ENCODE measurements at regions not wholly inside any gene's neighbourhood (a gene's known extent, or its start where the extent isn't known, plus 50 kb on each side); places are given as distances from the start of the nearest gene placed in this dataset.

DNA sequence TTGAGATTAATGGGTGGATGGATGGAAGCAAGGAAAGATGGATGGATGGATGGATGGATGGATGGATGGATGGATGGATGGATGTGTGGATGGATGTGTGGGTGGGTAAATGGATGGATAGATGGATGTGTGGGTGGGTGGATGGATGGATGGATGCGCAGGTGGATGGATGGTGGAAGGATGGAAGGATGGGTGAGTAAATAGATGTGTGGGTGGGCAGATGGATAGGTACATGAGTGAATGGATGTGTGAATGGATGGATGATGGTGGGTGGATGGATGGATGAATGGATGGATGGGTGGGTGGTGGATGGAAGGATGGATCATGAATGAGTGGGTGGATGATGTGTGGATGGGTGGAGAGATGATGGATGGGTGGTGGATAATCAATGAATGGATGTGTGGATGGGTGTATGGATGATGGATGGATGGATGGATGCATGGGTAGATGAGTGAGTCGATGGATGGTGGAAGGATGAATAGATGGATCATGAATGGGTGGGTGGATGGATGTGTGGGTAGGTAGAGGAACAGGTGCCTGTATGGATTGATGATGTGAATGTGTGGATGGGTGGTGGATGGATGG, 375.2 kb downstream of the BRD1 start:
- TF ChIP-seq POU2F2 (IDR thresholded peaks at IDR 0.05; ENCODE audit: low read depth, low read length) (no peak), TAF1 (IDR thresholded peaks at IDR 0.05; ENCODE audit: low read depth, low read length) (no peak), SPI1 (IDR thresholded peaks at IDR 0.05; ENCODE audit: low read depth, low read length) (no peak), POLR2AphosphoS5 (IDR thresholded peaks at IDR 0.05; ENCODE audit: low read depth, low read length) (no peak), POLR2A (IDR thresholded peaks at IDR 0.05; ENCODE audit: low read depth, low read length) (no peak), PAX5 (IDR thresholded peaks at IDR 0.05; ENCODE audit: insufficient read depth, low read length, severe bottlenecking) (no peak)
- DNase-seq (ENCODE audit: insufficient read length, low spot score) (no peak), FAIRE-seq (no peak)

DNA sequence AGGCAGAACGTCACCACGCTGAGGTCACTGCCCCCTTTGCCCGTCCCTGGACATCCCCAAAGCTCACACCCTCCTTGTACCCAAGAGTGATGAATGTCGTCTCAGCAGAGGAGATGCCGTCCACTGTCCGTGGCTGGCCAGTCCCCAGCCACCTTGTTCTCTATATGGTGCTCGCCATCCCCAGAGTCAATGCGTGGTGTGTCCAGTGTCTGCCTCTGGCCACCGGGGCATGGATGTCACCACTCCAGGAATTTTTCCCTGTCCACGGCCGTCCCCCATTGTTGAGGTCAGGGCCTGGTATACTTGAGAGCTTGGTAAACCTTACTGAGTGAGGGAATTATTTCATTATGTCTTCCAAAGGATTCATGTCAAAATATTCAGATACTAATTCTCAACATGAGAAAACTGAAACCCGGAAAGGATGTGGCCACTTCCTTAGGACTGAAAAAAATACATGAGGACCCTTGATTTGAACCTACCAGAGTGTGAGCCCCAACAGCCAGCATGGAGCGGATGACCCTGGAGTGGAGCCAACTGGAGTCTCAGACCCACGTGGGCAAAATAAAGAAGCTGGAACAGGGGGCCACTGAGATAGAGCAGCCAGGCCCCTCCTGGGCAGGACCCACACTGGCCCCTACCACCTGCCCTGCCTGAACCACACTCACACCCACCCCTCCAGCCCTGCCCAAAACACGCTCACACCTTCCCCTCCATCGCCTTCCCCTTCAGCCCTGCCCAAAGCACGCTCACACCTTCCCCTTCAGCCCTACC, 376.4 kb downstream of the BRD1 start:
- FAIRE-seq = no peak
- TF ChIP-seq POLR2A (IDR thresholded peaks at IDR 0.05; ENCODE audit: low read depth, low read length) (no peak), TAF1 (IDR thresholded peaks at IDR 0.05; ENCODE audit: low read depth, low read length) (no peak), SPI1 (IDR thresholded peaks at IDR 0.05; ENCODE audit: low read depth, low read length) (no peak), POLR2AphosphoS5 (IDR thresholded peaks at IDR 0.05; ENCODE audit: low read depth, low read length) (no peak), POU2F2 (IDR thresholded peaks at IDR 0.05; ENCODE audit: low read depth, low read length) (no peak), PAX5 (IDR thresholded peaks at IDR 0.05; ENCODE audit: insufficient read depth, low read length, severe bottlenecking) (no peak)
- no peak for DNase-seq (ENCODE audit: insufficient read length, low spot score)

DNA sequence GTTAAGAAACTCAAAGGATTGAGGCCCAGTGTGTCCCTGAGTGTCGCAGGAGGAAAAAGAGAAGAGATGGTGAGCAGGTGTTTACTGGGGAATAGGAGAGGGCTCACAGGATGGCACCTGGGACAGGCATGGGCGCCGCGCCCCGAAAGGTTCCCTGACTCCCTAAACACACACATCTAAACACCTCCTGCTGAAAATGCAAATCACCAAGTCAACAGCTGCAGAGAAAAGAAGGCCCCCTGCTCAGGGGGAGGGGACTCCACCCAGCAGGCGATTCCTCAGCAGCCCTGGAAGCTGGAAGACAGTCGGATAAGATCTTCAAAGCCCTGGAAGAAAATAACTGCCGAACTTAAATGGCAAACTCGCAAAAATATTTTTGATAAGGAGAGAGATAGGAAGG, 377.2 kb downstream of the BRD1 start:
- DNase-seq (ENCODE audit: insufficient read length, low spot score) (no peak), FAIRE-seq (no peak)
- no peak for TF ChIP-seq POLR2AphosphoS5 (IDR thresholded peaks at IDR 0.05; ENCODE audit: low read depth, low read length)
- no peak for TF ChIP-seq SPI1 (IDR thresholded peaks at IDR 0.05; ENCODE audit: low read depth, low read length)
- no peak for TF ChIP-seq PAX5 (IDR thresholded peaks at IDR 0.05; ENCODE audit: insufficient read depth, low read length, severe bottlenecking)
- TF ChIP-seq POLR2A (IDR thresholded peaks at IDR 0.05; ENCODE audit: low read depth, low read length) = no peak
- no peak for TF ChIP-seq POU2F2 (IDR thresholded peaks at IDR 0.05; ENCODE audit: low read depth, low read length)
- no peak for TF ChIP-seq TAF1 (IDR thresholded peaks at IDR 0.05; ENCODE audit: low read depth, low read length)

DNA sequence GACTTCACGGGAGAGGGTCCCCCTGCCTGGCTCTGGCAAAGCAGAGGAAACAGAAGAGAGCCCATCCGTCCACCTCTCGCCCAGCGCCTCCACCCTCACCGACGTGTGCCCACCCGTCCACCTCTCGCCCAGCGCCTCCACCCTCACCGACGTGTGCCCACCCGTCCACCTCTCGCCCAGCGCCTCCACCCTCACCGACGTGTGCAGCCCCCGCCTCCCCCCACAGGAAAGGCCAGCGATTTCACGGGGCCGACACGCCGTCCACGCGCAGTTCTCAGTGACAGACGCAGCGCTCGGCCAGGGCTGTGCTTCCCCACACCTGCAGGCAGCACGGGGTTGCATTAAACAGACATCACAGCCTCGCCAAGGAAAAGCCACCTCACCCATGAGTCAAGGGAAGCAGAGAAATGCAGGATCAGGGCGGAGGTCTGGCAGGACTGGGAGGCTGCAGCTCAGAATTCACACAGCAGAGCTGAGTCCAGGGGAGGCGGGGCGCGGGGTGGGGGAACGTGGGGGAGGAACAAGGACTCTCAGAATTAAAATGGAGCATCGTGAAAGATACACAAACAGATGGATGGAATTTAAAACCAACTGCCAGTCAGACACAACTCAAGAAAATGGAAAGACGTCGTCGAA, 377.7 kb downstream of the BRD1 start:
- FAIRE-seq = no peak
- TF ChIP-seq POU2F2 (IDR thresholded peaks at IDR 0.05; ENCODE audit: low read depth, low read length) (no peak), POLR2AphosphoS5 (IDR thresholded peaks at IDR 0.05; ENCODE audit: low read depth, low read length) (no peak), SPI1 (IDR thresholded peaks at IDR 0.05; ENCODE audit: low read depth, low read length) (no peak), POLR2A (IDR thresholded peaks at IDR 0.05; ENCODE audit: low read depth, low read length) (no peak), TAF1 (IDR thresholded peaks at IDR 0.05; ENCODE audit: low read depth, low read length) (no peak)

DNA sequence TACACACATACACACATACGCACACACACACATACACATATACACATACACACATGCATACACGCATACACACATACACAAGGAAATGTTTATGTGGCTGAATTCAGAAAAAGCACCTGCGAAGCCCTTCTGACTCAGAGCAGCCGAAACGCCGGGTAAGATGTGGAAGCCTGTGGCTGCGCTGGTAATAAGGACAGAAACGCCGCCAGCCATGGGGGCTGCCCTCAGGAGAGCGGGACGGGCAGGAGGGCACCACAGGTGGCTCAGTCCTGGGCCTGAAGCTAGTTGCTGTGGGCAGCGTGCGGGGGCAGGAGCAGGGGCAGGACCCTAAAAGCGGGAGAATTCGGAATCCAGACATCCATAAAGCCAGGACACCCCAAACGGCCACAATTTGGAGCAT, 378.3 kb downstream of the BRD1 start:
- FAIRE-seq = no peak
- TF ChIP-seq POU2F2 (IDR thresholded peaks at IDR 0.05; ENCODE audit: low read depth, low read length) (no peak), POLR2AphosphoS5 (IDR thresholded peaks at IDR 0.05; ENCODE audit: low read depth, low read length) (no peak), PAX5 (IDR thresholded peaks at IDR 0.05; ENCODE audit: insufficient read depth, low read length, severe bottlenecking) (no peak), SPI1 (IDR thresholded peaks at IDR 0.05; ENCODE audit: low read depth, low read length) (no peak), TAF1 (IDR thresholded peaks at IDR 0.05; ENCODE audit: low read depth, low read length) (no peak), POLR2A (IDR thresholded peaks at IDR 0.05; ENCODE audit: low read depth, low read length) (no peak)
- DNase-seq (ENCODE audit: insufficient read length, low spot score) = no peak

More for the DNA sequence above, 377.7 kb downstream of the BRD1 start:
- no peak for DNase-seq (ENCODE audit: insufficient read length, low spot score)

DNA sequence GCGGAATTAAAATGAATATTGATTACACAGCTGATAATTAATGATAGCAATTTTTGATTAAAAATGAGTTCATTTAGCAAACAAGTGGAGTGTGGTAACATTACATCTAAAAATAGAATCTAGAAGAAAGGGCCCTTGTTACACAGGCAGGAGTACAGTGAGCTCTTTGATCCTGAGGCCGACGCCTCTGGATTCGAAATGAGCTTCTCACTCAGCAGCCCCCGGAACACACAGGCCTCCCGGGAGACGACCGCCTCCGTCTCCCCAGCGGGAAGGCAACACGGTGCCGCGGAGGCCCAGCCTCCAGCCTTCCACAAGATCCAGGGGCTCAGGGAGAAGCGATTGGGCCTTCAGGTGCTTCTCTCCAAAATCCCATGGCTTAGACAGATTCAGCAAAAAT, 379.1 kb downstream of the BRD1 start:
- DNase-seq (ENCODE audit: insufficient read length, low spot score) (no peak), FAIRE-seq (no peak)
- TF ChIP-seq POLR2A (IDR thresholded peaks at IDR 0.05; ENCODE audit: low read depth, low read length) = no peak

DNA sequence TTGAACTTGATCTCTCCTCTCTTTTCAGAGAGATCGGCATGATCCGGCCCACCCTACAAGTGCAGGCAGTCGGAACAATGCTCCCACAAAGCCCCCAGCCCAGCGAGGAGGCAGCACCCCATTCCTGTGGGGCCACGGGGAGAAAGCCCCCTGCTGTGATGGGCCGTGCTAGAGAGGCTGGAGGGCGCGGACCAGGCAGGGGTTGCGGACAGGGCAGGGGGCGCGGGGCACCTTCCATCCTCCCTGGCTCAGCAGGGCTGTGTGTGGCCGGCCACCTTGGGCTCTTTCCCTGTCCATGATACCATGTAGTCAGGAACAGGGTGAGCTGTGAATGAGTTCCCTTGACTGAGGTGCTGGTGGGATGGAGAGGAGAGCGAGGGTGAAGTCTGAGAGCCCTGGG, 379.8 kb downstream of the BRD1 start:
- TF ChIP-seq TAF1 (IDR thresholded peaks at IDR 0.05; ENCODE audit: low read depth, low read length) (no peak), POU2F2 (IDR thresholded peaks at IDR 0.05; ENCODE audit: low read depth, low read length) (no peak), SPI1 (IDR thresholded peaks at IDR 0.05; ENCODE audit: low read depth, low read length) (no peak), POLR2A (IDR thresholded peaks at IDR 0.05; ENCODE audit: low read depth, low read length) (no peak)
- DNase-seq (ENCODE audit: insufficient read length, low spot score) (no peak), FAIRE-seq (no peak)

DNA sequence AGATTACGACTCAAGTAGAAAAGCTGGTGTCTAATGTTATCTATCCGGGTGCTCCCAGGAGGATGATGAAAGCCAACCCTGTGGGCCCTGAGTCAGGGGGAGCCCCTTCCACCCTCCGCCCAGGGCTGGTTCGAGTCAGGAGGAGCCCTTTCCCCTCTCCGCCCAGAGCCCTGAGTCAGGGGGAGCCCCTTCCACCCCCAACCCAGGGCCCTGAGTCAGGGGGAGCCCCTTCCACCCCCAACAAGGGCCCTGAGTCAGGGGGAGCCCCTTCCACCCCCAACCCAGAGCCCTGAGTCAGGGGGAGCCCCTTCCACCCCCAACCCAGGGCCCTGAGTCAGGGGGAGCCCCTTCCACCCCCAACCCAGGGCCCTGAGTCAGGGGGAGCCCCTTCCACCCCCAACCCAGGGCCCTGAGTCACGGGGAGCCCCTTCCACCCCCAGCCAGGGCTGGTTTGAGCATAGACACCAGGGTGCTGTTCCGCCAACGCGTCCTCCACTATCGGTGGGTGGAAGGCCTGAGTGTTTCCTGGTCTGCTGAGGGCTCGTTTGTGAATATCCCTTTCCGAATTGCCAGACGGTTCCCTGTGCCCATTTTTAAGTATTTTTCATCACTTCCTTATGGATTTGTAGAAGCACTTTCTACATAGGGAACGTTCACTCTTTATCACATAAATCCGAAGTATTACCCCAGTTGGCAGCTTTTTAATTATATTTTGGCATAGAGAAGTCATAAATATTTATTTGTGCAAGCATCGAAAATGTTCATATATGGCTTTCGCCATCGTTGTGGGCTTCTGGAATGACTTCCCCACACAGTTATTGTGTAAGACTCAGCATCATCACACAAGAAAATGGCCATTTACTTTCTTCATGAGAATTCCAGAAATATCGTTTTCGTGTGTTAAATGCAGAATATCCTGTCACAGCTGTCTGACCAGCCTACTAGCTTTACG, 380.6 kb downstream of the BRD1 start:
- FAIRE-seq = no peak
- DNase-seq (ENCODE audit: insufficient read length, low spot score) = no peak

More for the DNA sequence above, 380.6 kb downstream of the BRD1 start:
- TF ChIP-seq SPI1 (IDR thresholded peaks at IDR 0.05; ENCODE audit: low read depth, low read length) (no peak), POU2F2 (IDR thresholded peaks at IDR 0.05; ENCODE audit: low read depth, low read length) (no peak), POLR2A (IDR thresholded peaks at IDR 0.05; ENCODE audit: low read depth, low read length) (no peak), POLR2AphosphoS5 (IDR thresholded peaks at IDR 0.05; ENCODE audit: low read depth, low read length) (no peak), PAX5 (IDR thresholded peaks at IDR 0.05; ENCODE audit: insufficient read depth, low read length, severe bottlenecking) (no peak), TAF1 (IDR thresholded peaks at IDR 0.05; ENCODE audit: low read depth, low read length) (no peak)

All from GM12891 (cell line).